IMR-90 (cell line): ENCODE measurements at regions not wholly inside any gene's neighbourhood (a gene's known extent, or its start where the extent isn't known, plus 50 kb on each side); places are given as distances from the start of the nearest gene placed in this dataset.

Source experiments
- ATAC-seq: fragments of 200-7000 bp; cut with Tn5 transposase; 2 replicates; pipeline ENCODE4 v1.9.1; 2020; ENCODE audit warnings: low read depth, mild to moderate bottlenecking, moderate library complexity
- BruUV-seq: library from RNA; stranded (reverse); fragments of 400-500 nt; replicated peaks from 2 replicates; lab custom pipeline; 2021; lab: Mats Ljungman, UMichigan
- CTCF ChIA-PET: fragments of 300-600 bp; formaldehyde crosslinking; extraction: SDS; loops from one replicate; lab custom pipeline; 2021; ENCODE audit warnings: antibody characterized with exemption; lab: Yijun Ruan, JAX
- POLR2A ChIA-PET: fragments of 300-600 bp; sonication (Branson Sonifier 250); formaldehyde crosslinking; loops from one replicate; lab custom pipeline; 2022; ENCODE audit warnings: antibody characterized with exemption; ENCODE audit not compliant: unreplicated experiment; lab: Charles Lee
- DNase-seq: peaks from one replicate; pipeline ENCODE4 v3.0.0; 2013
- H2AFZ ChIP-seq: replicated peaks from 2 replicates; pipeline ENCODE3; 2013; ENCODE audit warnings: low read length, mild to moderate bottlenecking; ENCODE audit not compliant: poor library complexity
- H2AK5ac ChIP-seq: 2 replicates; pipeline ENCODE4 v1.6.1; 2013; ENCODE audit warnings: low read depth, low read length, inconsistent platforms
- H2AK9ac ChIP-seq: replicated peaks from 2 replicates; pipeline ENCODE3; 2013; ENCODE audit warnings: mild to moderate bottlenecking, low read depth, low read length, moderate library complexity; ENCODE audit not compliant: poor library complexity
- H2BK120ac ChIP-seq: 2 replicates; pipeline ENCODE4 v1.6.1; 2013; ENCODE audit warnings: low read depth, low read length, inconsistent platforms
- H2BK15ac ChIP-seq: 3 replicates; pipeline ENCODE4 v1.6.1; 2013; ENCODE audit warnings: low read depth, low read length, inconsistent platforms
- H2BK20ac ChIP-seq: 2 replicates; pipeline ENCODE4 v1.6.1; 2013; ENCODE audit warnings: low read depth, mild to moderate bottlenecking, inconsistent platforms, low read length, moderate library complexity
- H2BK5ac ChIP-seq: 2 replicates; pipeline ENCODE4 v1.6.1; 2013; ENCODE audit warnings: mild to moderate bottlenecking, low read depth, low read length, inconsistent platforms; ENCODE audit not compliant: poor library complexity, severe bottlenecking
- H3K14ac ChIP-seq: replicated peaks from 2 replicates; pipeline ENCODE4 v1.6.1; 2013; ENCODE audit warnings: low read depth, low read length, inconsistent platforms
- H3K18ac ChIP-seq: 2 replicates; pipeline ENCODE4 v1.6.1; 2013; ENCODE audit warnings: low read depth, low read length, control low read depth
- H3K23ac ChIP-seq: 2 replicates; pipeline ENCODE4 v1.6.1; 2013; ENCODE audit warnings: low read depth, low read length, inconsistent platforms
- H3K27ac ChIP-seq: 2 replicates; pipeline ENCODE4 v1.5.1; 2013; ENCODE audit warnings: mild to moderate bottlenecking, control low read depth, low read length; ENCODE audit not compliant: insufficient read depth
- H3K27me3 ChIP-seq: 2 replicates; pipeline ENCODE4 v1.6.1; 2013; ENCODE audit warnings: low read length; ENCODE audit not compliant: control insufficient read depth, insufficient read depth
- H3K36me3 ChIP-seq: 2 replicates; pipeline ENCODE4 v1.6.1; 2013; ENCODE audit warnings: low read length, mixed read lengths; ENCODE audit not compliant: control insufficient read depth, insufficient read depth
- H3K4ac ChIP-seq: 2 replicates; pipeline ENCODE4 v1.6.1; 2013; ENCODE audit warnings: low read depth, low read length, inconsistent platforms
- H3K4me1 ChIP-seq: 2 replicates; pipeline ENCODE4 v1.6.1; 2013; ENCODE audit warnings: low read length, mixed read lengths; ENCODE audit not compliant: control insufficient read depth, insufficient read depth
- H3K4me2 ChIP-seq: 2 replicates; pipeline ENCODE4 v1.6.1; 2013; ENCODE audit warnings: low read depth, mild to moderate bottlenecking, control low read depth, low read length, moderate library complexity
- H3K4me3 ChIP-seq: 2 replicates; pipeline ENCODE4 v1.5.1; 2013; ENCODE audit warnings: low read depth, mild to moderate bottlenecking, control low read depth, low read length, moderate library complexity; ENCODE audit not compliant: insufficient read depth
- H3K56ac ChIP-seq: 2 replicates; pipeline ENCODE4 v1.6.1; 2013; ENCODE audit warnings: low read length, inconsistent platforms; ENCODE audit not compliant: insufficient read depth; ENCODE audit errors: extremely low read depth
- H3K79me1 ChIP-seq, 2 experiments: 2 replicates each; pipeline ENCODE4 v1.6.1; 2013; ENCODE audit warnings: low read length in 2 of 2, inconsistent platforms in 1 of 2, low read depth in 1 of 2
- H3K9ac ChIP-seq: 2 replicates; pipeline ENCODE4 v1.6.1; 2013; ENCODE audit warnings: low read depth, low read length, control low read depth
- H3K9me1 ChIP-seq: 2 replicates; pipeline ENCODE4 v1.6.1; 2013; ENCODE audit warnings: low read length, inconsistent platforms; ENCODE audit not compliant: insufficient read depth
- H3K9me3 ChIP-seq: 2 replicates; pipeline ENCODE4 v1.6.1; 2013; ENCODE audit warnings: low read length; ENCODE audit not compliant: control insufficient read depth, insufficient read depth
- H4K20me1 ChIP-seq: 2 replicates; pipeline ENCODE4 v1.6.1; 2013; ENCODE audit warnings: low read length, inconsistent platforms; ENCODE audit not compliant: insufficient read depth
- H4K5ac ChIP-seq: 2 replicates; pipeline ENCODE4 v1.6.1; 2013; ENCODE audit warnings: mild to moderate bottlenecking, low read depth, low read length, control low read depth
- H4K8ac ChIP-seq, 2 experiments: 2 replicates each; pipeline ENCODE4 v1.6.1; 2013; ENCODE audit warnings: low read depth in 2 of 2, low read length in 2 of 2, control low read depth in 1 of 2, inconsistent platforms in 1 of 2
- H4K91ac ChIP-seq: 2 replicates; pipeline ENCODE4 v1.6.1; 2013; ENCODE audit warnings: low read depth, low read length, inconsistent platforms; ENCODE audit not compliant: insufficient read depth
- MAFK ChIP-seq: IDR thresholded peaks from 2 replicates; pipeline ENCODE4 v1.6.1; 2012; ENCODE audit warnings: low read depth, low read length, improper control_type of control experiment
- NFE2L2 ChIP-seq: fragments of 150-350 bp; IDR thresholded peaks from 2 replicates; pipeline ENCODE4 v1.6.1; 2016; ENCODE audit warnings: low read depth, mild to moderate bottlenecking, low read length
- WGBS, 2 experiments: methylation state at CpG; one replicate each; pipeline versions ENCODE4 v1.1.5 to v1.1.7; 2013; ENCODE audit warnings: missing lambda C conversion rate in 2 of 2; ENCODE audit not compliant: insufficient read length in 1 of 2; ENCODE audit errors: extremely low coverage in 2 of 2; 5-methylcytosine and 5-hydroxymethylcytosine counted together
- dilution Hi-C: fragments of 300-500 bp; cut with HindIII; formaldehyde crosslinking; loops from one replicate; pipeline ENCODE4 v1.14.3; 2018; ENCODE audit warnings: low sequenced_read_pairs; ENCODE audit not compliant: unreplicated experiment
- in situ Hi-C: fragments of 300-500 bp; cut with MboI; formaldehyde crosslinking; loops from 3 replicates; pipeline ENCODE4 v1.14.3; 2019; ENCODE audit warnings: low sequenced_read_pairs, inconsistent platforms, mixed read lengths
- intact Hi-C: fragments of 100-400 bp; cut with micrococcal nuclease; formaldehyde crosslinking; loops from 2 replicates; pipeline ENCODE4 v1.10.0; 2022

DNA sequence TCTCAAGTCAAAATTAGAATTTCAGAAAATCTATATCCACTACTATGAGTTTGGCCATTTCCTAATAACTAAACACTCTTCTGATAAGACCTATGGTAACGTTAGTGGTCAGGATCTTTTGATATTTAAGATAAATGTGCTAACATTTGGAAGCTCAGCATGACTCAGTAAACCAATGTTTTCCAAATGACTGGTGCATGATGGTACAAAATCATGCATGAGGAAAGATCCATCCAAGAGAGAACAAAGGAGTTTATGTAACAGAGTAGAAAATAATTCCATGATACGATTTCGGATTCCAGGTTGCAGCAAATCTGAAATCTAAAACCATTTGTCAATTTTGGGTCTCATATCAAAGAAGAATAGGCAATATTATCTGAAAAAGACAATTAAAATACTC, 279.2 kb downstream of the NSG2 start:
- Histone ChIP-seq H3K4me1 (peaks cover 4% of the 10 kb centered on the region; the same call in 1 of the 2 replicates), H3K9me1 (no peaks in the 10 kb centered on the region), H2AK5ac (no peak overlapping the region), H3K27ac (no peak overlapping the region), H2BK15ac (no peak overlapping the region), H3K79me1 (no peaks in the 10 kb centered on the region), H4K8ac (no peak overlapping the region), H3K27me3 (peaks cover 13% of the 10 kb centered on the region), H2BK120ac (no peak overlapping the region), H3K4me2 (no peak overlapping the region), H4K20me1 (no peaks in the 10 kb centered on the region), H3K9ac (no peak overlapping the region), H2BK5ac (no peak overlapping the region), H2AK9ac (no peak overlapping the region), H3K9me3 (no peaks in the 10 kb centered on the region), H4K5ac (no peak overlapping the region), H3K14ac (no peak overlapping the region), H3K36me3 (no peaks in the 10 kb centered on the region), H3K4ac (no peak overlapping the region), H3K56ac (no peak overlapping the region), H2AFZ (no peak overlapping the region), H3K4me3 (no peak overlapping the region), H3K23ac (no peak overlapping the region), H2BK20ac (no peak overlapping the region), H4K91ac (no peak overlapping the region), H3K18ac (no peak overlapping the region)
- dilution Hi-C loops (no loop called here), in situ Hi-C loops (loop anchor here (25.0 kb wide), 2 partner anchors 1037 to 1162 kb away; no protein-coding TSS in a partner anchor), intact Hi-C loops (no loop called here)
- no TSS peak for BruUV-seq
- ChIA-PET POLR2A (no interaction called here), CTCF (interaction anchor here (0.8 kb wide), 1 partner anchor 13 kb away, joined by 5 read pairs; no protein-coding TSS in a partner anchor)
- peak; percentile 29 for DNase-seq
- ATAC-seq = no peak
- no CpG with 5 or more reads among the region's 3 CpGs for WGBS, 2 experiments
- TF ChIP-seq MAFK = no peak
- TF ChIP-seq NFE2L2 = peak; percentile 59; the same call in 1 of the 2 replicates
